Thoracic aorta (tissue), 2 donors: ENCODE measurements at regions not wholly inside any gene's neighbourhood (a gene's known extent, or its start where the extent isn't known, plus 50 kb on each side); places are given as distances from the start of the nearest gene placed in this dataset.

Experiments
- ATAC-seq: fragments of 150-250 bp; one replicate; pipeline ENCODE4 v1.8.0; 2017; ENCODE audit warnings: low read depth; ENCODE audit not compliant: insufficient number of reproducible peaks, low FRiP score
- DNase-seq: peaks from one replicate; pipeline ENCODE4 v3.0.0-alpha.2; 2020; ENCODE audit warnings: low spot score
- H3K27ac ChIP-seq, 2 donors: fragments of 200-600 bp; sonication (generic); 1 replicate in 1 of 2; 2 replicates in 1 of 2; pipeline ENCODE4 v1.5.1; 2016; ENCODE audit warnings: mild to moderate bottlenecking in 2 of 2, moderate library complexity in 2 of 2
- H3K27me3 ChIP-seq: fragments of 200-600 bp; sonication (generic); replicated peaks from 2 replicates; pipeline ENCODE4 v1.6.0; 2016; ENCODE audit warnings: mild to moderate bottlenecking; ENCODE audit not compliant: insufficient read depth
- H3K36me3 ChIP-seq: fragments of 200-600 bp; sonication (generic); one replicate; pipeline ENCODE4 v1.5.1; 2016
- H3K4me1 ChIP-seq, 2 donors: fragments of 200-600 bp; sonication (generic); 1 replicate in 1 of 2; 2 replicates in 1 of 2; pipeline versions ENCODE4 v1.5.1 to v1.6.0; 2016; ENCODE audit warnings: low read depth in 2 of 2, mild to moderate bottlenecking in 1 of 2; ENCODE audit not compliant: control insufficient read depth in 1 of 2
- H3K4me3 ChIP-seq: fragments of 200-600 bp; sonication (generic); 2 replicates; pipeline ENCODE4 v1.5.1; 2016; ENCODE audit warnings: mild to moderate bottlenecking
- H3K9me3 ChIP-seq: fragments of 200-600 bp; sonication (generic); 2 replicates; pipeline ENCODE4 v1.5.1; 2016
- TF ChIP-seq, protein P1 (sequence below): fragments of 200-600 bp; sonication (generic); IDR thresholded peaks from one replicate; pipeline ENCODE4 v1.5.1; 2019; ENCODE audit warnings: antibody characterized with exemption

DNA sequence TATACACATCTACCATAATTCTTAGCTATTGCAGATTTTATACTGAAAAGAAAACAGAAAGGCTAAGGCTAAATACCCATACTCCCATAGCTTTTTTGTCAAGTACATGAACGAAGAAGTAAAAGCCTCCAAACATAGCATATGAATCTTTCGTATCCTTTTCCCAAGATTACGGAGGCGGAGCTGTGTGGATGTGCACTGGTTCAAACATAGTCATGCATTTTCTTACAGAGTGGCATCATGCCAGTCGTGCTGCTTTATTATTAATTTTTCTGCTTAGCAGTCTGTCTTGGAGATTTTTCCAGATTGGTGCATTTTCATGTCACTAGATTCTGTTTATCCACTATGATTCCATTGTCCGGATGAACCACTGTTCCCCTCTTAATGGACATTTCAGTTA, 118.7 kb upstream of the RUNX3 start:
- no peak for ATAC-seq
- Histone ChIP-seq H3K36me3 (no peaks in the 10 kb centered on the region), H3K4me1 (no peaks in the 10 kb centered on the region), H3K4me3 (no peak overlapping the region), H3K27ac (no peak overlapping the region), H3K9me3 (no peaks in the 10 kb centered on the region), H3K27me3 (no peaks in the 10 kb centered on the region)
- no peak for DNase-seq
- TF ChIP-seq, protein P1, sequence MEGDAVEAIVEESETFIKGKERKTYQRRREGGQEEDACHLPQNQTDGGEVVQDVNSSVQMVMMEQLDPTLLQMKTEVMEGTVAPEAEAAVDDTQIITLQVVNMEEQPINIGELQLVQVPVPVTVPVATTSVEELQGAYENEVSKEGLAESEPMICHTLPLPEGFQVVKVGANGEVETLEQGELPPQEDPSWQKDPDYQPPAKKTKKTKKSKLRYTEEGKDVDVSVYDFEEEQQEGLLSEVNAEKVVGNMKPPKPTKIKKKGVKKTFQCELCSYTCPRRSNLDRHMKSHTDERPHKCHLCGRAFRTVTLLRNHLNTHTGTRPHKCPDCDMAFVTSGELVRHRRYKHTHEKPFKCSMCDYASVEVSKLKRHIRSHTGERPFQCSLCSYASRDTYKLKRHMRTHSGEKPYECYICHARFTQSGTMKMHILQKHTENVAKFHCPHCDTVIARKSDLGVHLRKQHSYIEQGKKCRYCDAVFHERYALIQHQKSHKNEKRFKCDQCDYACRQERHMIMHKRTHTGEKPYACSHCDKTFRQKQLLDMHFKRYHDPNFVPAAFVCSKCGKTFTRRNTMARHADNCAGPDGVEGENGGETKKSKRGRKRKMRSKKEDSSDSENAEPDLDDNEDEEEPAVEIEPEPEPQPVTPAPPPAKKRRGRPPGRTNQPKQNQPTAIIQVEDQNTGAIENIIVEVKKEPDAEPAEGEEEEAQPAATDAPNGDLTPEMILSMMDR = no peak

- DNase-seq (no peak), ATAC-seq (no peak)
- TF ChIP-seq, protein P1 = no peak
- Histone ChIP-seq H3K36me3 (no peaks in the 10 kb centered on the region), H3K9me3 (no peaks in the 10 kb centered on the region), H3K27ac (no peak overlapping the region), H3K27me3 (no peaks in the 10 kb centered on the region), H3K4me1 (no peaks in the 10 kb centered on the region), H3K4me3 (no peak overlapping the region)
Measured at GRCh38 chr1:25047506-25048240, 117.6 kb upstream of the RUNX3 start.

- Histone ChIP-seq H3K27me3 (no peaks in the 10 kb centered on the region), H3K4me3 (no peak overlapping the region), H3K9me3 (no peaks in the 10 kb centered on the region), H3K27ac (no peak overlapping the region), H3K4me1 (no peaks in the 10 kb centered on the region), H3K36me3 (no peaks in the 10 kb centered on the region)
- TF ChIP-seq, protein P1 = no peak
- DNase-seq = no peak
- no peak for ATAC-seq
Measured at GRCh38 chr1:25046194-25046532, 116.1 kb upstream of the RUNX3 start.

GRCh38 chr1:25045480-25046193, 115.6 kb upstream of the RUNX3 start:
- DNase-seq = no peak
- H3K4me3 ChIP-seq = no peak overlapping the region
- H3K9me3 ChIP-seq = no peaks in the 10 kb centered on the region
- no peaks in the 10 kb centered on the region for H3K4me1 ChIP-seq
- no peak overlapping the region for H3K27ac ChIP-seq
- no peak for ATAC-seq
- H3K27me3 ChIP-seq = no peaks in the 10 kb centered on the region
- TF ChIP-seq, protein P1 = no peak
- H3K36me3 ChIP-seq = no peaks in the 10 kb centered on the region

- DNase-seq (no peak), ATAC-seq (no peak)
- TF ChIP-seq, protein P1 = no peak
- Histone ChIP-seq H3K36me3 (no peaks in the 10 kb centered on the region), H3K9me3 (no peaks in the 10 kb centered on the region), H3K4me3 (no peak overlapping the region), H3K27ac (no peak overlapping the region), H3K4me1 (no peaks in the 10 kb centered on the region), H3K27me3 (no peaks in the 10 kb centered on the region)
Measured at GRCh38 chr1:25043228-25043580, 113.1 kb upstream of the RUNX3 start.
